ENCODE measurements at regions not wholly inside any gene's neighbourhood (a gene's known extent, or its start where the extent isn't known, plus 50 kb on each side); places are given as distances from the start of the nearest gene placed in this dataset.

DNA sequence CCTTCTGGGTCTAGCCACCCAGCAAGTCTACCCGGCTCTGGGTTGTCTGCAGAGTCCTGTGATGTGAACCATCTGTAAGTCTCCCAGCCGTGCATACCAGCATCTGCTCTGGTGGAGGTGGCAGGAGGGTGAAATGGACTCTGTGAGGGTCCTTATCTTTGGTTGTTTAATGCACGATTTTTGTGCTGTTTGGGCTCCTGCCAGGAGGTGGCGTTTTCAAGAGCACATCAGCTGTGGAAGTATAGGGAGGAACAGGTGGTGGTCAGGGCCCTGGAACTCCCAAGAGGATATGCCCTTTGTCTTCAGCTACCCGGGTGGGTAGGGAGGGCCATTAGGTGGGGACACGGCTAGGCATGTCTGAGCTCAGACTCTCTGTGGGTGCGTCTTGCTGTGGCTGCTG, 66.5 kb upstream of the ZFP42 start:
- Histone ChIP-seq H3K4me1 (no peaks in the 10 kb centered on the region), H3K27ac (no peak overlapping the region), H3K27me3 (no peaks in the 10 kb centered on the region), H3K9me3 (peaks cover 0 to 4% (median 0%) of the 10 kb centered on the region in 3 donors), H3K4me3 (no peak overlapping the region), H3K36me3 (replicated peaks in 1 of 2; ENCODE audit: insufficient read depth in 1 of 2, low read depth in 2 of 2) (no peaks in the 10 kb centered on the region)
- 63 to 70% methylated on average over 6 to 7 of the region's 7 CpGs for WGBS, 2 donors
- intact Hi-C loops (cut with DNase I): no loop called here
- no peak for TF ChIP-seq CTCF (IDR thresholded peaks at IDR 0.05)
- TF ChIP-seq POLR2A (IDR thresholded peaks at IDR 0.05): no peak
- DNase-seq (no peak), ATAC-seq (no peak)

- DNase-seq (no peak), ATAC-seq (no peak)
- H3K27ac ChIP-seq: no peak overlapping the region
- 33 to 37% methylated on average over 3 of the region's 3 CpGs for WGBS, 2 donors
- H3K27me3 ChIP-seq: no peaks in the 10 kb centered on the region
- H3K36me3 ChIP-seq (replicated peaks in 1 of 2; ENCODE audit: insufficient read depth in 1 of 2, low read depth in 2 of 2): no peaks in the 10 kb centered on the region
- H3K4me1 ChIP-seq: no peaks in the 10 kb centered on the region
- peaks cover 0 to 2% (median 0%) of the 10 kb centered on the region in 3 donors for H3K9me3 ChIP-seq
- no peak overlapping the region for H3K4me3 ChIP-seq
- TF ChIP-seq POLR2A (IDR thresholded peaks at IDR 0.05): no peak
- TF ChIP-seq CTCF (IDR thresholded peaks at IDR 0.05): no peak
- intact Hi-C loops (cut with DNase I): no loop called here
These were observed 60.8 kb upstream of the ZFP42 start for GRCh38 chr4:187934766-187935165.

GRCh38 chr4:187937557-187937956, 58.0 kb upstream of the ZFP42 start:
- intact Hi-C loops (cut with DNase I): no loop called here
- Histone ChIP-seq H3K4me1 (no peaks in the 10 kb centered on the region), H3K9me3 (no peaks in the 10 kb centered on the region), H3K36me3 (replicated peaks in 1 of 2; ENCODE audit: insufficient read depth in 1 of 2, low read depth in 2 of 2) (no peaks in the 10 kb centered on the region), H3K4me3 (no peak overlapping the region), H3K27me3 (no peaks in the 10 kb centered on the region), H3K27ac (no peak overlapping the region)
- ATAC-seq (no peak), DNase-seq (no peak)
- TF ChIP-seq CTCF (IDR thresholded peaks at IDR 0.05) (no peak), POLR2A (IDR thresholded peaks at IDR 0.05) (no peak)
- 86 to 87% methylated on average over 22 to 24 of the region's 25 CpGs for WGBS, 2 donors

DNA sequence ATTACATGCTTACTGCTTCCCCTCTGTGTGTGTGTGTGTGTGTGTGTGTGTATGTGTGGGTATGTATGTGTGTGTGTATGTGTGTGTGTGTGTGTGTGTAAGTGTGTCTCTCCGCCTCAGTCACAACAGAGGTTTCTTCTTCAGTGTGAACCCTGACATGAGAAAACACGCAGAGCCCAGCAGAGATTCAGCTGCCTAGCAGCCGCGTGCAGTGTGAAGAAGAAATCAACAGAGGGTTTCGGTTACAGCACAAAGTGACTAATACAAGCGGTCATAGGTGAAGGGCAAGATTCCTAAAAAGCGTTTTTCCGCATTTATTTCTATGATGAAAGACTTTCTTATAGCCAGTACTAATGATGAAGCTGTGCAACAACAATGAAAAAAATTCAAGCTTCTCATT, 55.3 kb upstream of the ZFP42 start:
- H3K4me3 ChIP-seq: no peak overlapping the region
- no peak for ATAC-seq

More for the DNA sequence above, 55.3 kb upstream of the ZFP42 start:
- no peak for DNase-seq
- no peak for TF ChIP-seq POLR2A (IDR thresholded peaks at IDR 0.05)
- no peak for TF ChIP-seq CTCF (IDR thresholded peaks at IDR 0.05)
- Histone ChIP-seq H3K9me3 (no peaks in the 10 kb centered on the region), H3K27ac (no peak overlapping the region), H3K36me3 (replicated peaks in 1 of 2; ENCODE audit: insufficient read depth in 1 of 2, low read depth in 2 of 2) (no peaks in the 10 kb centered on the region), H3K4me1 (no peaks in the 10 kb centered on the region), H3K27me3 (no peaks in the 10 kb centered on the region)
- intact Hi-C loops (cut with DNase I): no loop called here
- 73 to 76% methylated on average over 8 of the region's 8 CpGs for WGBS, 2 donors

Measured in body of pancreas (tissue), 4 donors.